8988T (cell line): ENCODE measurements at regions not wholly inside any gene's neighbourhood (a gene's known extent, or its start where the extent isn't known, plus 50 kb on each side); places are given as distances from the start of the nearest gene placed in this dataset.

Experiments
- DNase-seq: peaks from one replicate; pipeline ENCODE4 v3.0.0; 2011

DNA sequence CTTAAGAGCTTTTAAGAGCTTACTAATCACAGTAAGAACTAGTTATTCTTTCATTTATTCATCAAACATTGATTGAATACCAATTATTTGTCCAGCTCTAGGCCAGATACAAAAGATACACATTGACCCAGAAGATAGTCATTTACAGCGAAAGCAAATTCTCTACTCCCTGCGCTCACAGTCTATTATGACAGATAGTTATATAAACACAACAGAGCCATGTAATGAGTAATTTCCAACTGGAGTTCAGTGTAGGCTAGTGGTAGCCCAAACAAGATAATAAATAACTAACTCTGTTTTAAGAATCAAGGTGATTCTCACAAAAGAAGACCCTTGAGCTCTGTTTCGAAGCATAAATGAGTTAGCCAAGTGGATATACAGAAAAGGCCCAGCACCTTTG, 397.8 kb upstream of the TLE4 start:
- DNase-seq: no peak

GRCh38 chr9:79176014-79176697, 395.6 kb upstream of the TLE4 start:
- no peak for DNase-seq

- no peak for DNase-seq
Observed at GRCh38 chr9:79184831-79185230, 386.9 kb upstream of the TLE4 start.

DNA sequence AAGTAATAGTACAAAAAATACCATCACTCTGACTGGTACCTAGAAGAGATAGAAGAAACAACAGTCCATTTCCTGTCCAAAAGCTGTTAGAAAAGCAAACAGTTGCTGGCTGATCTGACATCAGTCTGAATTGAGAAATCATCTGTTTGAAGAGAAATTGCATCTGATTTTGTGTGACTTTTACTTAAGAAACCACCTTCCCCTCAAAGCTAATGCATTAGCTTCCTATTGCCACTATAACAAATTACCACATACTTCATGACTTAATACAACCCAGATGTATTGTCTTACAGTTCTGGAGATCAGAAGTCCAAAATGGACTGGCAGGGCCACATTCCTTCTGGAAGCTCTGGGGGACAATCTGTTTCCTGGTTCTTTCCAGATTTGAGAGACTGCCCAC, 385.9 kb upstream of the TLE4 start:
- DNase-seq: no peak

GRCh38 chr9:79189511-79189924, 382.2 kb upstream of the TLE4 start:
- DNase-seq: no peak

DNA sequence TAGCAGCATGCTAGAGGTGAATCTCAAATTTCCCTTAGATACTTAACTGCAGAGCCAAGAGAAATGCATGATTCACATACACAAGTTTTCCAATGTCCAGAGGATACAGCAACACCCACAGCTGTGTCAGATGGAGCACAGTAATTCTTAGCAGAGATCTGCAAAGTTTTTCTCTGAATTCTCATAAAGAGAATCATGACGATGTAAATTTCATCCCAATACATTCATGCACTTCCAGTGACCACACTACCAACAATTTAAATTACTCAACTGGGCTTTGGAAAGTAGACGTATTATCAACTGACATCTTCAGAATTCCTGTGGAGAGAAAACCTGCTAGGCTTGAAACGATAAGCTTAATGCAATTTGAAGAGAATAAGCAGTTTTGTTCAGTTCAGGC, 378.8 kb upstream of the TLE4 start:
- DNase-seq: no peak

- no peak for DNase-seq
Observed at GRCh38 chr9:79193501-79194223, 378.1 kb upstream of the TLE4 start.

DNA sequence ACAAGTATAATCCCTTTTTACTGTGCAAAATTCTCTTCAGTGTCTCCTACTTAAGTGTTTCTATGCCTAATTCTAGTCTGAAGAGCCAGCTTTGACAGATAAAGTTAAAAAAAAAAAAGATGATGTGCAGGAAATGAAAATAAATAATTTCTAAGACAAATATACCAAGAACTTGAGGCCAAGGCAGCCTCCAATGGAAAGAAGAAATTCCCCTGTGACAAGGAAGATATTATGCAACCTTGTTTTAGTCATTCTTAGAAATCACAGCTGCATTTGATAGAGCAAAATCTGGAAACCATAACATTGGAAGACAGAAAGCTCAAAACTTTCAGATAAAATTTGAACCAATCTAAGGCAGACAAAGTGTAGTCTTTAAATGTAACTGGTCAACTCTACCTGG, 375.9 kb upstream of the TLE4 start:
- no peak for DNase-seq

DNA sequence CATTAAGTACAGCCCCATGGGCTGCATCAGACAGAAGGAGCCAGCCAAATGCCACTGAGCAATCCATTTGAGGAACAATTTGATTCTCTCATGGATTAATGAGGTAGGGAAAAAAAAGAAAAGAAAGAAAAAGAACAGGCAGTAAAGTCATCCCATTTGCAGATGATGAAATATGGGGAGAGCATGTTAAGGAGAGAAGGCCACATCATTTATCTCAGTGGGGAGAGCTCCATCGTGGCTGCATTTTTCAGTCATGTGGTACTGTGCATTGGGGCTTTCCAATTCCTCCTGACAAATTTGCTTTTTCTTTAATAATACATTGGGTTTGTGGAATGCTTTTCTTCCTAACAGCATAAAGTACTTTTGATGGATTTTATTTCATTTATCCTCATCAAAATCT, 375.2 kb upstream of the TLE4 start:
- DNase-seq: no peak

DNA sequence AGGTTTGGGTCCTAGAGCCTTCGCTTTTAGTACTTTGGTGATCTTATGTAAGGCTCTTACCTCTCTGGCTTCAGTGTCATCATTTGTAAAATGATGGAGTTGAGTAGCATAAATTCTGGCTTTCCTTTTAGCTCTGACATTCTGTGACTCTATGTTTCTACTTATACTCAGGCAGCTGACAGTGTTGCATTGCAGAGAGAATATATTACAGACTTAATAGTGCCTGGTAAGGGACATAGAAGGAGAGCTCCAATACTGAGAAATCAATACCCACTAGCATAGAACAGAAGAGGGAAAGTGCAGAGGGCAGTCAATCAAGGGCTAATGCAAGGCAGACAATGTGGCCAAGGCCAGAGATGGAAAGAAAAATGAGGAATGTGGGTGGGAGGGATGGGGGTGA, 371.4 kb upstream of the TLE4 start:
- no peak for DNase-seq

- no peak for DNase-seq
Observed at GRCh38 chr9:79201636-79202035, 370.1 kb upstream of the TLE4 start.

GRCh38 chr9:79208791-79209396, 362.9 kb upstream of the TLE4 start:
- DNase-seq: no peak

DNA sequence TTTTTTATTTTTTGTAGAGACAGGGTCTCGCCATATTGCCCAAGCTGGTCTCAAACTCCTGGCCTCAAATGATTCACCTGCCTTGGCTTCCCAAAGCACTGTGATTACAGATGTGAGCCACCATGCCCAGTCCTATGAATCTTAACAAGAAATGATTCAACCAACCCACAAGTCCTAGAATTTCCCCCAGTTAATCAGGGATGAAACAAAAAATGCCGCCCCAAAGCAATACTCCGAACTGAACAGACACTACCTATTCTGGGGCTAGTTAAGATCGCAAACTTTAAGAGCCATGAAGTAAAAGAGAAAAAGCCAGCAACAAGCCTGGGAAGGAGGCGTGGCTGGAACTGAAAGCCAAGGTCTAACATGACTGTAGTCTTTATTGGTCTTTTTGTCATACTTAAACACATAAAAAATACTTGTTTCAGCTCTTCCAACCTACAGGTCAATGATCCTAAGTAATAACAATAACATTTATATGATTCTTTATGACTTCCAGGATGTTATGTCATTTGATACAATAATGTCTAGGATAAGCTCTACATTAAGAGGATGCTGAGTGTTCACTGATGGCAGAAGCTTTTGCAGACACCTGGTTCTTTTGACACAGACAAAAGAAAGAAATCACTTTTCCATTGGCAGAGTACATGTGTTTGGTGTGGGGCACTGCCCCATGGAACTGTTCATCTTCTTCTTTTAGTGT, 361.1 kb upstream of the TLE4 start:
- no peak for DNase-seq

- DNase-seq: no peak
Observed at GRCh38 chr9:79213417-79214125, 358.2 kb upstream of the TLE4 start.

- DNase-seq: no peak
Observed at GRCh38 chr9:79215821-79216220, 355.9 kb upstream of the TLE4 start.

DNA sequence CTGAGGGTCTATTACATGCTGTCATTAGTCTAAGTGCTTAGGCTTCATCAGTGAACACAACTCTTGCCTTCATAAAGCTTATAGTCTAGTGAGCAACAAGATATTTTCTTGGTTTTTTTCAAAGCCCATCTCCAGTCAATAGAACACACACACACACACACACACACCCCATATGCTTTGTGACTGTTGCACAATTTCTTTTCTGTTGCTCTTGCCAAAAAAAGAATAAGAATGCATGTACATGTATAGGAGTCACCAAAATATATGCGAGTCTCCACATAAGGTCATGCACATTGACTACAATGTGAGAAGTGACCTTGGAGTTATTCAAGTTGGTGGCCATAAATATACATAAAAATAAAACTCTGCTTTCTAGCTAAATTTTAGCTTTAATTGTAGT, 351.5 kb upstream of the TLE4 start:
- no peak for DNase-seq

DNA sequence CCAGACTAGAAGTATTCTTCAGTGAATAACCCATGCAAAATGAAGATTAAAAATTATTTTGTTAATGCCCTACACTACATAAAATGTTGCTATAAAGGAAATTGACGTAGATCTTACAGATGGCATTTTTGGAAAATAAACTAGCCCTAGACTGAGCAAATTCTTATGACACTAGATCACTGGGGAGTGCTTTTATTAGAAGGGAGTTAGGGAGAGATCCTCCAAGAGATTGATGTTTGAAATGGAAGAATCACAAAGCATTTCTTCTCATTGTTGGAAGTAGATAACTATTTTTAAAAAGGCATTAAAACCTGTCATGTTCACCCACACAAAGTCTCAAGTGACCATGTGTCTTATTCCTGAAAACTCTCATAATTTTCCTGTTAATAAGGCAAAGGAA, 351.1 kb upstream of the TLE4 start:
- no peak for DNase-seq

DNA sequence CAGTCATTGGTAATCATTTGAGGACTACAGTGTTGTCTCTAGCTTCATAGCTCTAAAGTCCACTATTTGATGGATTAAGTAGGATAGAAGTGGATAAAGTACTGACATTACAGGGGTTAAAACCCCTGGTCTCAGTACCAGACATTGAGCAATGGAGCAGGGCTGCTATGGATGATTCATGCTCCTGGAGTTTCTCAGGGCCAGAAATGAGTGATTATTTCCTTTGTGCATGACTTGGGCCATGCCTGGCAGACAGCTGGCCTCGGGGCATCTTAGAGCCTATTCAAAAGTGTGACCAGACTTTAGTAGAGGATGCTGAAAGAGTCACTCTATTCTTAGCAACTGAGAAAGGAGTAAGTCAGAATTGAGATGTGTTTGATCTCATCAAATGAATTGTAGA, 350.7 kb upstream of the TLE4 start:
- DNase-seq: peak; percentile 17

- DNase-seq: no peak
Observed at GRCh38 chr9:79222483-79222882, 349.3 kb upstream of the TLE4 start.

DNA sequence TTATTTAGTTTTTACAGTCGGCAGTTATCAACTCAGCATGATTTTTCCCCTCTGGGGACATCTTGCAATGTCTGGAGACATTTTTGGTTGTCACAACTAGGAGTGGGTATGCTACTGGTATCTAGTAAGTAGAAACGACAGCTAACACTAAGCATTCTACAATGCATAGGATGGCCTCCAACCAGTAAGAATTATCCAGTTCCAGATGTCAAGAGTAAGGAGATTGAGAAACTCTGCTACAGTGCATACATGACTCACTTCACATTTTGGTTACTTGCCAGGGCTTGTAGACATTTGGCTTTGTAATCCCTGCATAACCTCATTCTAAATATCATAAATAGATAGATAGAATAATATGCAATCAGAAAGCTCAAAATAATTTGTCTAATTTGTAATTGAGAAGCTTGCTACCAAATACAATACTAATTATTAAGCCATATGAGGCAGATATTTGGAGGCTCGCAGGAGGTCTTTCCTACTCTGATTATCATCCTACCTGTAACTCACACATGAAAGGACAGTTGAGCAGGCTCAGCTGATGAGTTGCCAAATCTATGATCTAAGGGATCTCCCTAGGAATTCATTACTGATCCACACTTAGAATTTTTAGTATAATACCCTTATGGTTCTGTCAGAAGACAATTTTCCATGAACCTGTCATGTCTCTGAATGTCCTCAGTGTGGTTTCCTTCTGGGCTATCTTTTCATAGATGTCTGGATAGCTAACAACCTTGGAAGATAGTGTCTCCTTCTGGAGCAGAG, 346.9 kb upstream of the TLE4 start:
- no peak for DNase-seq

GRCh38 chr9:79233542-79233941, 338.2 kb upstream of the TLE4 start:
- no peak for DNase-seq

GRCh38 chr9:79236466-79236865, 335.3 kb upstream of the TLE4 start:
- DNase-seq: no peak
